ENCODE measurements at regions not wholly inside any gene's neighbourhood (a gene's known extent, or its start where the extent isn't known, plus 50 kb on each side); places are given as distances from the start of the nearest gene placed in this dataset.

- no peak for TF ChIP-seq BACH2 (CRISPR knock-in tag; IDR thresholded peaks at IDR 0.05; ENCODE audit: borderline replicate concordance)
- no peak for TF ChIP-seq PATZ1 (CRISPR knock-in tag; IDR thresholded peaks at IDR 0.05; ENCODE audit: borderline replicate concordance)
- no peak for TF ChIP-seq PPARA (CRISPR knock-in tag; IDR thresholded peaks at IDR 0.05; ENCODE audit: borderline replicate concordance)
- TF ChIP-seq SNAI2 (CRISPR knock-in tag; IDR thresholded peaks at IDR 0.05), result no peak
- TF ChIP-seq CREB5 (CRISPR knock-in tag; IDR thresholded peaks at IDR 0.05; ENCODE audit: low read depth), result no peak
- TF ChIP-seq POU6F1 (CRISPR knock-in tag; IDR thresholded peaks at IDR 0.05; ENCODE audit: borderline replicate concordance, low read depth), result no peak
- no peak for TF ChIP-seq ZC3H10 (CRISPR knock-in tag; IDR thresholded peaks at IDR 0.05)
- TF ChIP-seq ZNF70 (CRISPR knock-in tag; IDR thresholded peaks at IDR 0.05), result no peak
- no peak for TF ChIP-seq ISL1 (CRISPR knock-in tag; IDR thresholded peaks at IDR 0.05)
Measured at GRCh38 chr13:63370101-63370500, 1954.5 kb upstream of the PCDH20 start.

GRCh38 chr13:63367522-63368198 is 1952.0 kb upstream of the PCDH20 start:
- no peak for ATAC-seq
- TF ChIP-seq ZNF70 (CRISPR knock-in tag; IDR thresholded peaks at IDR 0.05), result no peak
- TF ChIP-seq PPARA (CRISPR knock-in tag; IDR thresholded peaks at IDR 0.05; ENCODE audit: borderline replicate concordance), result no peak
- no peak for TF ChIP-seq SNAI2 (CRISPR knock-in tag; IDR thresholded peaks at IDR 0.05)
- no peak for TF ChIP-seq CSRNP3 (CRISPR knock-in tag; IDR thresholded peaks at IDR 0.05)
- no peak for TF ChIP-seq TOX (CRISPR knock-in tag; IDR thresholded peaks at IDR 0.05; ENCODE audit: borderline replicate concordance)
- TF ChIP-seq ZNF8 (CRISPR knock-in tag; IDR thresholded peaks at IDR 0.05), result no peak
- TF ChIP-seq RARB (CRISPR knock-in tag; IDR thresholded peaks at IDR 0.05), result no peak
- no peak for TF ChIP-seq ZNF565 (CRISPR knock-in tag; conservative IDR thresholded peaks at IDR 0.05; ENCODE audit: low read depth)
- no peak for TF ChIP-seq ISL1 (CRISPR knock-in tag; IDR thresholded peaks at IDR 0.05)
- no peak for TF ChIP-seq ZC3H10 (CRISPR knock-in tag; IDR thresholded peaks at IDR 0.05)
- no peak for TF ChIP-seq TSHZ2 (CRISPR knock-in tag; IDR thresholded peaks at IDR 0.05)
- TF ChIP-seq BACH2 (CRISPR knock-in tag; IDR thresholded peaks at IDR 0.05; ENCODE audit: borderline replicate concordance), result no peak
- TF ChIP-seq CSDC2 (CRISPR knock-in tag; IDR thresholded peaks at IDR 0.05), result no peak
- no peak for TF ChIP-seq POU6F1 (CRISPR knock-in tag; IDR thresholded peaks at IDR 0.05; ENCODE audit: borderline replicate concordance, low read depth)
- no peak for TF ChIP-seq ZFP30 (CRISPR knock-in tag; IDR thresholded peaks at IDR 0.05)
- TF ChIP-seq GLIS3 (CRISPR knock-in tag; IDR thresholded peaks at IDR 0.05), result no peak
- TF ChIP-seq TCF4 (CRISPR knock-in tag; IDR thresholded peaks at IDR 0.05; ENCODE audit: borderline replicate concordance), result no peak
- no peak for TF ChIP-seq ZFP3 (CRISPR knock-in tag; IDR thresholded peaks at IDR 0.05)
- TF ChIP-seq ESRRG (CRISPR knock-in tag; IDR thresholded peaks at IDR 0.05), result no peak
- no peak for TF ChIP-seq PATZ1 (CRISPR knock-in tag; IDR thresholded peaks at IDR 0.05; ENCODE audit: borderline replicate concordance)

More at GRCh38 chr13:63370101-63370500, 1954.5 kb upstream of the PCDH20 start:
- ATAC-seq, result no peak
